ENCODE measurements at regions not wholly inside any gene's neighbourhood (a gene's known extent, or its start where the extent isn't known, plus 50 kb on each side); places are given as distances from the start of the nearest gene placed in this dataset.

GRCh38 chrX:98077440-98077839 is 1193.7 kb downstream of the RPA4 start:
- no peak for TF ChIP-seq POLR2A (IDR thresholded peaks at IDR 0.05)
- TF ChIP-seq CTCF (IDR thresholded peaks at IDR 0.05): no peak
- TF ChIP-seq EP300 (IDR thresholded peaks at IDR 0.05): no peak
- TF ChIP-seq POLR2AphosphoS5 (IDR thresholded peaks at IDR 0.05): no peak
